ENCODE measurements at regions not wholly inside any gene's neighbourhood (a gene's known extent, or its start where the extent isn't known, plus 50 kb on each side); places are given as distances from the start of the nearest gene placed in this dataset.
A peak's percentile ranks its signal among the peaks of the same experiment; 100 is the strongest.

- no peak overlapping the region for H3K4me3 ChIP-seq (ENCODE audit: low read depth, low read length)
- no peak for FAIRE-seq
- TF ChIP-seq CTCF (IDR thresholded peaks at IDR 0.05; ENCODE audit: insufficient read depth, low read length, severe bottlenecking), result no peak
- DNase-seq (ENCODE audit: low read depth), result no peak
- H3K27me3 ChIP-seq (ENCODE audit: control insufficient read depth, insufficient read depth, low read length), result no peaks in the 10 kb centered on the region
- no peaks in the 10 kb centered on the region for H3K36me3 ChIP-seq (ENCODE audit: control insufficient read depth, insufficient read depth, low read length)
Measured at GRCh38 chr18:13987956-13988355, 72.6 kb upstream of the MC2R start.

GRCh38 chr18:13984080-13984479 is 68.7 kb upstream of the MC2R start:
- Histone ChIP-seq H3K36me3 (ENCODE audit: control insufficient read depth, insufficient read depth, low read length) (no peaks in the 10 kb centered on the region), H3K4me3 (ENCODE audit: low read depth, low read length) (no peak overlapping the region), H3K27me3 (ENCODE audit: control insufficient read depth, insufficient read depth, low read length) (no peaks in the 10 kb centered on the region)
- DNase-seq (ENCODE audit: low read depth) (peak; percentile 7), FAIRE-seq (peak; percentile 23)
- no peak for TF ChIP-seq CTCF (IDR thresholded peaks at IDR 0.05; ENCODE audit: insufficient read depth, low read length, severe bottlenecking)

GRCh38 chr18:13983506-13983905 is 68.2 kb upstream of the MC2R start:
- Histone ChIP-seq H3K36me3 (ENCODE audit: control insufficient read depth, insufficient read depth, low read length) (no peaks in the 10 kb centered on the region), H3K4me3 (ENCODE audit: low read depth, low read length) (no peak overlapping the region), H3K27me3 (ENCODE audit: control insufficient read depth, insufficient read depth, low read length) (no peaks in the 10 kb centered on the region)
- TF ChIP-seq CTCF (IDR thresholded peaks at IDR 0.05; ENCODE audit: insufficient read depth, low read length, severe bottlenecking), result no peak
- FAIRE-seq, result no peak
- no peak for DNase-seq (ENCODE audit: low read depth)

GRCh38 chr18:13982126-13982525 is 66.8 kb upstream of the MC2R start:
- DNase-seq (ENCODE audit: low read depth), result no peak
- no peaks in the 10 kb centered on the region for H3K27me3 ChIP-seq (ENCODE audit: control insufficient read depth, insufficient read depth, low read length)
- FAIRE-seq, result no peak
- no peak overlapping the region for H3K4me3 ChIP-seq (ENCODE audit: low read depth, low read length)
- TF ChIP-seq CTCF (IDR thresholded peaks at IDR 0.05; ENCODE audit: insufficient read depth, low read length, severe bottlenecking), result no peak
- H3K36me3 ChIP-seq (ENCODE audit: control insufficient read depth, insufficient read depth, low read length), result no peaks in the 10 kb centered on the region

GRCh38 chr18:13973061-13973575 is 57.8 kb upstream of the MC2R start:
- Histone ChIP-seq H3K27me3 (ENCODE audit: control insufficient read depth, insufficient read depth, low read length) (no peaks in the 10 kb centered on the region), H3K4me3 (ENCODE audit: low read depth, low read length) (no peak overlapping the region), H3K36me3 (ENCODE audit: control insufficient read depth, insufficient read depth, low read length) (no peaks in the 10 kb centered on the region)
- DNase-seq (ENCODE audit: low read depth) (no peak), FAIRE-seq (no peak)
- no peak for TF ChIP-seq CTCF (IDR thresholded peaks at IDR 0.05; ENCODE audit: insufficient read depth, low read length, severe bottlenecking)
